Neutrophil (primary cell): ENCODE measurements at regions not wholly inside any gene's neighbourhood (a gene's known extent, or its start where the extent isn't known, plus 50 kb on each side); places are given as distances from the start of the nearest gene placed in this dataset.

Experiments
- H3K27ac ChIP-seq: fragments of 200-600 bp; sonication (generic); 2 replicates; pipeline ENCODE4 v1.5.1; 2016; ENCODE audit warnings: mild to moderate bottlenecking, moderate library complexity
- H3K27me3 ChIP-seq: fragments of 200-600 bp; sonication (generic); 2 replicates; pipeline ENCODE4 v1.6.0; 2016; ENCODE audit warnings: mild to moderate bottlenecking
- H3K36me3 ChIP-seq: fragments of 200-600 bp; sonication (generic); 2 replicates; pipeline ENCODE4 v1.5.1; 2017
- H3K4me1 ChIP-seq, 2 experiments: fragments of 200-600 bp in 1 of 2; sonication (generic) in 1 of 2; 1 replicate in 1 of 2; 2 replicates in 1 of 2; pipeline versions ENCODE4 v1.5.1 to v1.6.1; 2013 to 2016; ENCODE audit warnings: low read depth in 1 of 2, low read length in 1 of 2, mild to moderate bottlenecking in 1 of 2, moderate library complexity in 1 of 2; ENCODE audit not compliant: control insufficient read depth in 1 of 2, insufficient read depth in 1 of 2
- H3K4me3 ChIP-seq, 2 experiments: fragments of 200-600 bp in 1 of 2; sonication (generic) in 1 of 2; 1 replicate in 1 of 2; 2 replicates in 1 of 2; pipeline ENCODE4 v1.5.1; 2013 to 2016; ENCODE audit warnings: low read depth in 1 of 2, low read length in 1 of 2, mild to moderate bottlenecking in 1 of 2, moderate library complexity in 1 of 2
- H3K9me3 ChIP-seq: fragments of 200-600 bp; sonication (generic); 2 replicates; pipeline ENCODE4 v1.5.1; 2016
- CTCF ChIP-seq: fragments of 200-600 bp; sonication (generic); IDR thresholded peaks from 2 replicates; pipeline ENCODE4 v1.5.1; 2016; ENCODE audit warnings: antibody characterized with exemption

- H3K27me3 ChIP-seq, result peaks cover 4% of the 10 kb centered on the region
- H3K4me3 ChIP-seq, result no peak overlapping the region
- no peak overlapping the region for H3K27ac ChIP-seq
- no peak for TF ChIP-seq CTCF
- no peaks in the 10 kb centered on the region for H3K4me1 ChIP-seq
- H3K9me3 ChIP-seq, result no peaks in the 10 kb centered on the region
- no peaks in the 10 kb centered on the region for H3K36me3 ChIP-seq
Observed at GRCh38 chr19:29083863-29084262, 129.1 kb downstream of the UQCRFS1 start.

- Histone ChIP-seq H3K4me1 (no peaks in the 10 kb centered on the region), H3K27ac (no peak overlapping the region), H3K4me3 (no peak overlapping the region), H3K36me3 (no peaks in the 10 kb centered on the region), H3K27me3 (peaks cover 4% of the 10 kb centered on the region), H3K9me3 (no peaks in the 10 kb centered on the region)
- no peak for TF ChIP-seq CTCF
Observed at GRCh38 chr19:29079356-29080032, 133.5 kb downstream of the UQCRFS1 start.

- TF ChIP-seq CTCF, result no peak
- no peaks in the 10 kb centered on the region for H3K9me3 ChIP-seq
- H3K4me1 ChIP-seq, result no peaks in the 10 kb centered on the region
- H3K36me3 ChIP-seq, result no peaks in the 10 kb centered on the region
- peaks cover 4% of the 10 kb centered on the region for H3K27me3 ChIP-seq
- H3K27ac ChIP-seq, result no peak overlapping the region
- no peak overlapping the region for H3K4me3 ChIP-seq
Observed at GRCh38 chr19:29076963-29077362, 136.0 kb downstream of the UQCRFS1 start.

- Histone ChIP-seq H3K9me3 (no peaks in the 10 kb centered on the region), H3K4me3 (no peak overlapping the region), H3K27me3 (peaks cover 4% of the 10 kb centered on the region), H3K36me3 (no peaks in the 10 kb centered on the region), H3K27ac (no peak overlapping the region), H3K4me1 (no peaks in the 10 kb centered on the region)
- TF ChIP-seq CTCF, result no peak
Observed at GRCh38 chr19:29076161-29076560, 136.8 kb downstream of the UQCRFS1 start.

- Histone ChIP-seq H3K27me3 (peaks cover 3% of the 10 kb centered on the region), H3K27ac (no peak overlapping the region), H3K4me1 (no peaks in the 10 kb centered on the region), H3K9me3 (no peaks in the 10 kb centered on the region), H3K36me3 (no peaks in the 10 kb centered on the region), H3K4me3 (no peak overlapping the region)
- no peak for TF ChIP-seq CTCF
Observed at GRCh38 chr19:29075149-29075548, 137.8 kb downstream of the UQCRFS1 start.
